ENCODE measurements at regions not wholly inside any gene's neighbourhood (a gene's known extent, or its start where the extent isn't known, plus 50 kb on each side); places are given as distances from the start of the nearest gene placed in this dataset.

GRCh38 chr2:35374845-35375244 lies 980.7 kb upstream of the CRIM1 start:
- no peak for TF ChIP-seq CTCF (IDR thresholded peaks at IDR 0.05; ENCODE audit: low read length, missing control alignments)
- no peak overlapping the region for H3K4me3 ChIP-seq (replicated peaks; ENCODE audit: low read depth, low read length)
- DNase-seq (ENCODE audit: low read depth), result no peak

GRCh38 chr2:35365859-35366258 lies 989.7 kb upstream of the CRIM1 start:
- DNase-seq (ENCODE audit: low read depth), result no peak
- H3K4me3 ChIP-seq (replicated peaks; ENCODE audit: low read depth, low read length), result no peak overlapping the region
- no peak for TF ChIP-seq CTCF (IDR thresholded peaks at IDR 0.05; ENCODE audit: low read length, missing control alignments)

- no peak for DNase-seq (ENCODE audit: low read depth)
- no peak for TF ChIP-seq CTCF (IDR thresholded peaks at IDR 0.05; ENCODE audit: low read length, missing control alignments)
- H3K4me3 ChIP-seq (replicated peaks; ENCODE audit: low read depth, low read length), result no peak overlapping the region
Observed at GRCh38 chr2:35356332-35356731, 999.2 kb upstream of the CRIM1 start.

- no peak for TF ChIP-seq CTCF (IDR thresholded peaks at IDR 0.05; ENCODE audit: low read length, missing control alignments)
- DNase-seq (ENCODE audit: low read depth), result no peak
- H3K4me3 ChIP-seq (replicated peaks; ENCODE audit: low read depth, low read length), result no peak overlapping the region
Observed at GRCh38 chr2:35355056-35355455, 1000.5 kb upstream of the CRIM1 start.

GRCh38 chr2:35347561-35347960 lies 1008.0 kb upstream of the CRIM1 start:
- no peak for DNase-seq (ENCODE audit: low read depth)
- no peak overlapping the region for H3K4me3 ChIP-seq (replicated peaks; ENCODE audit: low read depth, low read length)
- no peak for TF ChIP-seq CTCF (IDR thresholded peaks at IDR 0.05; ENCODE audit: low read length, missing control alignments)

- DNase-seq (ENCODE audit: low read depth), result no peak
- peak; percentile 32 for TF ChIP-seq CTCF (IDR thresholded peaks at IDR 0.05; ENCODE audit: low read length, missing control alignments)
- H3K4me3 ChIP-seq (replicated peaks; ENCODE audit: low read depth, low read length), result no peak overlapping the region
Observed at GRCh38 chr2:35343135-35343534, 1012.4 kb upstream of the CRIM1 start.

GRCh38 chr2:35339211-35339610 lies 1016.4 kb upstream of the CRIM1 start:
- no peak for DNase-seq (ENCODE audit: low read depth)
- no peak for TF ChIP-seq CTCF (IDR thresholded peaks at IDR 0.05; ENCODE audit: low read length, missing control alignments)
- no peak overlapping the region for H3K4me3 ChIP-seq (replicated peaks; ENCODE audit: low read depth, low read length)
